ENCODE measurements at regions not wholly inside any gene's neighbourhood (a gene's known extent, or its start where the extent isn't known, plus 50 kb on each side); places are given as distances from the start of the nearest gene placed in this dataset.
"Not testable (repeated sequence)": the region's sequence is repeated elsewhere in the genome, so short reads cannot be mapped to it uniquely, and the experiment has no call there.

DNA sequence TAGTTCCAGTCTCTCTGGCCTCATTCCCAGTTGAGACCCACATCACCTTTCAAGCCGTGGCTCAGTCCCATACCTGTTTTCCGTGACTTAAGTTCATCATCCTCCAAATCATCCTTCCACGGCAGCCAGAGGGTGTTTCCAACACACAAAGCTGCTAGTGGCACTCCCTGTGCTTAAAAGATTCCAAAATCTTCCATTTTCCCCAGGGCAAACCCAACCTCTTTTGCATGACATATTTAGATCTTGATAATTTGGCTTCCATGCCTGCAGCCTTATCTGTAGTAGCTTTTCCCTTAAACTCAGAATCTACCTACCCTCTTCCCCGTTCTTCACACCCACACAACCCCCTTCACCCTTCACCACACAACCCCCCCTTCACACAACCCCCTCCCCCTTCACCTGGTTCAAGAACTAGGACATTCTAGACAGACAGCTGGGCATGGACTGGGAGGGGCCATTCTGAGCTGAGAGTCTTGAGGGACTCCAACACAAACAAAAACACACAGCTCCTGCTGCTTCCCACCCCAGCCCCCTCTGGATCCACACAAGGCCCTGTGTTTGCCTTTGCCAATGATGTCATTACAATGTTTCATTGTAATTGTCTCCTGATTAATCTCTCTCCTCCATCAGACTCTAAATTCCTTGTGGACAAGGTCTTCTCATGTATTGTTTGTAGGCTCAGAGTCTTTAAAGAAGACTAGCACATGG is 268.2 kb downstream of the SH3GL2 start:
- no peak for DNase-seq

DNA sequence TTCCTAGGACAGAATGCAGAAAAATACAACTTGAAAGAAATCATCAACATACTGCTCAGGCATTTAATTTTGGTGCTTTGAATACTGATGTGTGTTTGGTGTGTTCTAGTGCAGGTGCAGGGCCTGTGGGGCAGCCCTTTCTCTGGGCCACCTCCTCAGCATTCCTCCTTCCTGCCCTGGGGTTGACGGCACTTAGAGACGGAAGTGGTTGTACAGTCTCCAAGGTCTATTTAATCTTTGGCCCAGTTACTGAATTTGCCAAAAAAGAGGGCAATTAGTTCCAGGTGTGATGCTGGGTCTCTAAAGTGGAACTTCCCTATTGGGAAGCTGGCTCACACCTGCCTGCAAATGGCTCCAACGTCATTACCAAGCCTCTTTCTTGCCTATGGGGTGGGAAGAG is 269.0 kb downstream of the SH3GL2 start:
- no peak for DNase-seq

DNA sequence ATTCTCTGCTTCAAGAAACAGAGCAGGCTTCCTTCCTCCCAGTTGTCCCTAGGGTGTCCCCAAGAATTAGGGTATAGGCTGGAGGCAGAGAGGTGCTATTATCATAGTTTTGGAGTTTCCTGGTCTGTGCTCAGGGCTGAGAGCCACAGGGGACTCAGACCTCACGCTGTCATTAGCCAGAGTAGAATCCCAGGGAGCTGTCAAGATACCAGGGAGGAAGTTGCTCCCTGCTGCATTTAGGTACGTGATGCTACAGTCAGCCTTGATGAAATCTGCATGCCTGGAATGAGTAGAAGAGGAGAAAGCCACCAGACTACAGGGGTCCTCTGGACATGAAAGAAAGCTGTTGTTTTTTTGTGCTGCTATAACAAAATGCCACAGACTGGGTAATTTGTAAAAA is 273.2 kb downstream of the SH3GL2 start:
- DNase-seq: no peak

DNA sequence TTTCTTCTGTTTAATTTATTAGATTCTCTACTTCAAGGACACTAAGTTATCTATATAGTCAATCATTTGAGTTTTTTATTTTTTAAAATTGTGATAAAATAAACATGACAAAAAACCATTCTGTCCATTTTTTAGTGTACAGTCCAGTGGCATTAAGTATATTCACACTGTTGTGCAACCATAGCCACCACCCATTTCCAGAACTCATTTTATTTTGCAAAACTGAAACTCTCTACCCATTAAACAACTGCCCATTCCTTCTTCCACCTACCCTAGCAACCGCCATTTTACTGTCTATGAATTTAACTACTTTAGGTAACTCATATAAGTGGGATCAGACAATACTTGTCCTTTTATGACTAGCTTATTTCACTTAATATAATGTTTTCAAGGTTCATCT is 275.6 kb downstream of the SH3GL2 start:
- no peak for DNase-seq

DNA sequence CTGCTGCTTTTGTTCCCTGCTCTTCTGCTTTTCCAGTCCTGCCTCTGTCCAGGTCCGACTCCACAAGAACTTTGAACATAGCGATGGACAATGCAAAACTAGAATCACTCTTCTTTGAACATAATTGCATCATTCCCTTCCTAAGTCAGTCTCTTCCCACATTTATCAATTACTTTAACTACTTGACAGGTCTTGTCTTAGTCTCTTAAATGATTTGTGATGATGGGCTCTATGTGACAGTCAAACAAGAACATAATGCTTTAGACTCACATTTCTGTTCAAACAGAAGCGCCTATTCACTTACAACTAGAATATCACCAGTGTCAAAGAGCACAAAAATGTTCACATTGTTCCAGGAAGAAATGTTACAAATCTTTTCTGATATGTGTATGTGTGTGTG is 278.1 kb downstream of the SH3GL2 start:
- DNase-seq: no peak

DNA sequence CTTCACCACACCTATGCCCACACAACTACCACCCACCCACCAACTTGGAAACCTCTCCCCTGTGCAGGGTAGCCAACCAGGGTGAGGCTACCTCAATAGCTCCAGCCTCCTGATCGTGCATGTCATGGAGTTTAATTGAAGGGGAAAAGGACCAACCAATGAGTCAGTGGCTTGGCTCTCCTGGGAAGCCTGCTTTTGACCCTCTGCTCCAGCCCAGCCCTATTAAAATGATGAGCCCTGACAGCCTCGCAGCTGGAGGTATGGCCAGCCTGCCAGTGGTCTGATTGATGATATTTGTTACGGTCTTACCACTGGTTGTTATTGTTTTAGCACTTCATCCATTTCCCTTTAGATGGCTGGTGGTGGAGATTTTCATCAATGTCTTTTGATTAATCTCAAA is 280.4 kb downstream of the SH3GL2 start:
- DNase-seq: no peak

DNA sequence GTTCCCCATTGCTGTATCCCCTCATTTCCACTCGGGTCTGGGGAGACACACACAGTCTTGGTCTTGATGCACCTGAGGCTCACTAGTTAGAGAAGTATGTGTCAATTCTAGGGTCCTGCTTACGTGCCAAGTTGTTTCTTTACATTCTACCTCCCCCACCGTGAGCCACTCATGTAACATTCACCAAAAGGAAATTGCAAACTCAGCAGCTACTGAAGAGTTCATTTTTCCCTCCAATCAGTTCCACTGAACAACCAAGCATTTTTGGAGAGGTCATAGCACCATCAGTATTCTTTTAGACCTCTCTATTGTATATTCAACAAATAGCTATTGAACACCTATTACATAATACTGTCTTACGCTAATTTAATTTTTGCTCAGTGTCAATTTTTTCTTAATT is 281.1 kb downstream of the SH3GL2 start:
- DNase-seq: no peak

DNA sequence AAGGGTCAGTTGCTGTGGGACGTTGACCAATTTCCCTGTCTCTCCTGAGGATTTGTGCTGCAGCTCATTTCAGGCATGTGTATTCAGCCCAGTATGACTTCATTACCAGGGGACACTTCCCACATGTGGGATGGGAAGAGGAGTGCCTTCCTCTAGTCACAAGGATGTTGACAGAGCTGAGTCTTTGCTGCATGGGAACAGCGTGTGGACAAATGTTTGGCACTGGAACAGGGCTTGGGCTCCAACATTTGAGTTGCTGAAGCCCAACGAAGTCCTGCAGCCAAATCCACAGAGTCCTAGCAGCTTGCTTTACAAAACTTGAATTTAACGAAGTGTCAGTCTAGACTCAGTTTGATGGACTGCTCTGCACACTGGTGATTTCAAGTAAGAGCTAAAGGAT is 283.2 kb downstream of the SH3GL2 start:
- DNase-seq: no peak

DNA sequence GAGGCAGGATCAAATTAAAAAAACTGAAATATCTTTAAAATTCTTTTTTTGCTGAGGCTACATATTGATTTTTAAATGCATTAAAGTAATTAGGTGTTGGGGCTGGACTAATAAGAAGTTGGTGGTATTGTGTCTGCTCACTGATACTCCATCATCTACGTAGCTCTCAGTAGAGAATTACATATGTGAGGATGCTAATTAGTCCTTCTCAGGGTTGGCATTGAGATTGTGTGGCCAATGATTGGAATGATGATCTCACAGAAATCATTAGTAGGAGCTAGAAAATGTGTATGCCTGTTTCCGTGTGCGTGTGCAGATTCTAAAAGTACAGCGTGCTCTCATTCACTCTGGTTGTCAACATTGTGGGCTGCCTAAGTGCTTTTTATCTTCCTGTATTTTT is 283.8 kb downstream of the SH3GL2 start:
- DNase-seq: no peak

DNA sequence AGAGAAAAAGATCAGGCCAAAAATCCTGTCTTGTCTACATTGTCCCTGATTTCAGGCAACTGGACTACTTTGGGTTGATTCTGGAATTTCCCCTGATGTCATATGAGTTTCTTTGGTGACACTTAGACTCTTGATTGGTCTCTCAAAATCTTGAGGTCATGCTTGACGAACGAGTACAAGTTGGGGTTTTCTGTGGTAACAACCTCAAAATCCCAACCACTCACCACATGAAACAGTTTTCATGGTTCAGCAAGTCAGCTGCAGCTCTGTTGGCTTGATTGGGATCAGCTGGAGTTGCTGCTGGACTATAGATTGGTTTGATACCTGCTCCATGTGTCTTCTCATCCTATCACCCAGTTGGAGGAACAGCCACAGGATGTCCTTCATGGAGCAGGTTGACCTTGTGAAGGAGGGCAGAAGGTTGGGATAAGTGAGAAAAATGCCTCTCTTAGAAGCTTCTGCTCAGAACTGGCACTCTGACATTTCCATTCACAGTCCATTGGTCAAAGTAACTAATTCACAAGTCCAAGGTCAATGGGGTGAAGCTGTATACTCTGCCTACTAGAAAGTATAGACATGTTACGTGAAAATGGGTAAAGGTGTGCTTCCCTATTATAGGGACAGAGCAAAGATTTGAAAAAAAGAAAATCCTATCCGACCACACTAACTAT is 284.5 kb downstream of the SH3GL2 start:
- DNase-seq: no peak

DNA sequence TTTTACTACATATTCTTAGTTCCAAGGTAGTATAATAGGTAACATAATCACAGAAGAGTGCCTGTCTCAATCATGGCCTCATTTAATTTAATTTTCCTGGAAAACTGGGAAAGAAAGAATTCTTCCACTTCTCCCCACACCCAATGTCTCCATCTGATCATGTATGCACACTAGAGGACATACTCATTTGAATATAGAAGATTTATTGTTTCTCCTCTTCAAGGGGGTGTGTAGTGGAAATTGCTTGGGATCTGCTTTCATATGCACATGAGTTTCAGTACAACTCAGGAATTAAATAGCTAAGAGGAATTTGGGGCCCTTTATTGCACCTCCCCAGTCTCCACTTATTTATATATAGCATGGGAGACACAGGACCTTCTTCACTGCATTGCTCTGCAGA is 285.1 kb downstream of the SH3GL2 start:
- DNase-seq: no peak

DNA sequence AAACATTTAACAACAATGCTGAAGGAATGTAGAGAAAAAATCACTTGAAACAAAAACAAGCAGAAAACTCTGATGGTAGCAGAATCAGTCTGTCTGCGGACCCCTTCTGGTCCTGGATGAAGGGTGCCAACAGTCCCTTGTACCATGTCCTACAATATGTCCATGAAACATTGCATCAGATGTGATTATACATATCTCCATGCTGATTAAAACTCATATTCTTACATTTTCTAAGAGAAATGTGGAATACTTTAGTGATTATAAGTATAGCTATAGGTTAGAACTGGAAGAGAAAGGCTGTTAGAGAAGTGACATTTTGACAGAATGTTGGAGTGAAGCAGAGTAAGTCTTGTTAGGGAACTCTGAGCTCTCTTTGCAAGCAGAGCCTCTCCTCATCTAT is 286.1 kb downstream of the SH3GL2 start:
- no peak for DNase-seq

DNA sequence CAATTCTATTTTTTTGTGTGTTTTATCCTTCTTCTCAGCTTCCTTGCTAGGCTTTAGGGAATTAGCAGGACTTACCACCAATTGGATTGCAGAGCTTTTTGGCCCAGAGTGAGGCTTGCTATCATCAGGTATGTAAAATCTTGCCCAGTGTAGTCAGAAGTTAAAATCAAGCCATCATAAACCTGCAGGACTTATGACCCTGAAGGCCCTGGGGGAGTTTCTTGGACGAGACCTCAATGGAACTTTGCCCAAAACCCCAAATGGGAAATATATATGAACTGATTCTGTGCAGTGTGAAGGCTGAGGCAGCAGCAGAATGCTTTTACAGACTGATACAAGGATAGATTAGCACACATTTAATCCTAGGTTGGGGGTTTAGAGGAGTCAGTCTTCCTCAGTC is 287.0 kb downstream of the SH3GL2 start:
- no peak for DNase-seq

DNA sequence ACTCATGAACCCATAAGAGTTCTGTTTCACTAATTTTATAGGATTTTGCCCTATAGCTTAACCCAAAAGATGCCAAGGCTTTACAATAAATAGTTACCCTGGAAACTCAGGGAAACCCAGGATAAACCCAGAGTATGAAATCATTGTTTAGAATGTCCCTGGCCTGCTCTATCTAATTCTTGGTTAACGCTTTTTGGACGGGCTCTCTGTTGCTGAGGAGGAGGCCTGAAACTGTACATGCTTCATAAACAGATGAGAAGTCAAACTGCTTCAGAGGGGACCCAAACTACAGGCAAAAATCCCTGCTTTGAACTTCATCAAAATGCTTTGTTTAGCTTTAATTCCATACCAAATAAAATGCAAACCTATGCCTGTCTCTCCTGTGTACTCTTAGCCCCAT is 291.9 kb downstream of the SH3GL2 start:
- no peak for DNase-seq

DNA sequence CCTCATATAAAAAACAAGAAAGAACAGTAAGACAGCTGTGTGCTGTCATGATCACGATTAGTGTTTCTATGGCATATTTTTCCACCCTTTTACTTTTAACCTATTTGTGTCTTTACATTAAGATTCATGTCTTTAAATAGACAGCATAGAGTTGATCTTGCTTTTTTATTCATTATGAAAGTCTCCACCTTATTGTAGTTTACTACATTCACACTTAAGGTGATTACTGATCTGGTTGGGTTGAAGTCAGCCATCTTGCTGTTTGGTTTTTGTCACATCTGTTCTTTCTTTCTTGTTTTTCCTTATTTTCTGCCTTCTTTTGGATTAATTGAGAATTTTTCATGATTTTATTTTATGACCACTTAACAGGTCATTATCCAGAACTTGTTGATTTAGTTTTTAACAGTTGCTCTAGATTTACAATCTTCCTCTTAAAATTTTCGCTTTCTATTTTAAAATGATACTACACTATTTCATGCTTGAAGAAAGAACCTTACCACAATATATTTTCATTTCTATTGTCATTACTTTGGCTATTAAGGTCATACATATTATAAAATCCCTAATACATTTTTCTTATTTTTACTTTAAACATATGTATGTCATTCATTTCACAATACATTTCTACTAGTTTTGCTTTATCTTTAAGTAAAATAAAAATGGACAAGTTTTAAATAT is 292.5 kb downstream of the SH3GL2 start:
- no peak for DNase-seq

DNA sequence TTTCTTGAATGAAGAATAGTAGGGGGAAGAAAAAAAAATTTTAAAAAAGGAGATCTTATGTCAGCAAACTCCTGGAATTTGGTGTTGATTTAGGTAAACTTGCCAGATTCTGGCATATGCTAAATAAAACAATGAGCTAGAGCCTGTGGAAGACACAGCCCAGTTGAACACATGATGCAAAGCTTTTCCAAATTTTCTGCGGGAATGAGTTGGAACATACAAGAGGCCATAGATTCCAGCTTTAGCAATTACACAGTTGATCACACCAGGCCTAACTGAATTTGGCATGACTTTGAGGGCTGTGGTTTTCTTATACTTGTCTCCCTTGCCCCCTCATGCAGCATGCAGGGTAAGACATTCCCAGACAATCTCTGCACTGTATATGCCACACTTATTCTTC is 297.0 kb downstream of the SH3GL2 start:
- no peak for DNase-seq

DNA sequence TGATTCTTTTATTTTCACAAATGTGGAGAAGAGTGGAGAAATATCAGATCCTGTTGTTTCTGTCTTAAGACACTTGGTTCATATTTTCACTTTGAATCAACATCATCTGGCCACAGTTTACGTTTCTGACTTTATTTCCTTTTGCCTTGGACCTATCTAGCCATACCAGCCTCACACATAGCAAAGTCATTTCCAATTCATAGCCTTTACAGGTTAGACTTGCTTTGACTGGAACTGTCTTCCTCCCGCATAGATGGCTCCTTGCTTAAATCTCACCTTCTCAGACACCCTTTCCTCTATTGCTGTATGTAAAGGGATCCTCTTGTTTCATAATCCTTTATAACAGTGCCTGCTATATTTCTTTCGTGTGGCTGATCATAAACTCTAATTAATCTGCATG is 297.8 kb downstream of the SH3GL2 start:
- no peak for DNase-seq

DNA sequence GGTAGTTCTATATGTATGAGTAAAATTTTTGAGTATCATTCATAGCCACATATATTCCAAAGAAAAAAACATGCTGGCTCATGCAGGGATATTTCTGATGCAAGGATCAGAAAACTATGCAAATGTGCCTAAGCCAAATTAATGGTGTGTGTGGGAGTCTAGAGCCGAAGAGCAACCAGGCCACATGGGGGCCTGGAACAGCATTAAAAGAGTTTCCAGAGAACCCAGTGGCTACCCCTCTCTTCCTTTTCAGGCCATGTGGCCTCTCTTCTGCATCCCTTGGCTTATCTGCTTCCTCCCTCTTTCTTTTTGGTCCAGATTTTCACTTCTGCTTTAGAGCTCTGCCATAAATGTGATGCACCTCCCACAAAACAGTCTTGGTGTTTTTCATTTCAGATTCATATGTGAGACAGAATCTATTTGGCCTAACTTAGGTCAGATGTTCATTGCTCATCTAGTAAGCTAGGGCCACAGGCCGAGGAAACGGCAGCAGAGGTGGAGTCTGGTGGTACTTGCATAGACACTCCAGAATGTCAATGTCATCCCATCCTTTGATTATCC is 300.0 kb downstream of the SH3GL2 start:
- DNase-seq: no peak

DNA sequence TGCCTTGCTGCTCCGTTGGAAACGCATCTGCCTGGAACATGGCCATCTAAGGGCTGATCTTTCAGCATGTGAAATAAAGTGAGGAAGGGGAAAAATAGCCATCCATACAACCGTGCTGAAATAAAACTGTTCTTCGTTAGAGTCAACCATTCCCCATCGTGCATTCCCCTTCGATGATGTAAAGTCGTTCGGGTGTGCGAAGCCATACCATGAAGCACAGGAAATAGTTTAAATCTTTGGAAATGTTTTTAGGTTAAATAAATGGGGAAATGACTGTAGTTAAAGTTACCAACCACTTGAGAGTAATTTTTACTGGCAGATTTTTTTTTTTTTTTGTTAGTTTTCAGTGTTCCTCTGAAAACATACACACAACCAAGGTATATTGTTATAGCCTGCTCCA is 302.5 kb downstream of the SH3GL2 start:
- DNase-seq: no peak

DNA sequence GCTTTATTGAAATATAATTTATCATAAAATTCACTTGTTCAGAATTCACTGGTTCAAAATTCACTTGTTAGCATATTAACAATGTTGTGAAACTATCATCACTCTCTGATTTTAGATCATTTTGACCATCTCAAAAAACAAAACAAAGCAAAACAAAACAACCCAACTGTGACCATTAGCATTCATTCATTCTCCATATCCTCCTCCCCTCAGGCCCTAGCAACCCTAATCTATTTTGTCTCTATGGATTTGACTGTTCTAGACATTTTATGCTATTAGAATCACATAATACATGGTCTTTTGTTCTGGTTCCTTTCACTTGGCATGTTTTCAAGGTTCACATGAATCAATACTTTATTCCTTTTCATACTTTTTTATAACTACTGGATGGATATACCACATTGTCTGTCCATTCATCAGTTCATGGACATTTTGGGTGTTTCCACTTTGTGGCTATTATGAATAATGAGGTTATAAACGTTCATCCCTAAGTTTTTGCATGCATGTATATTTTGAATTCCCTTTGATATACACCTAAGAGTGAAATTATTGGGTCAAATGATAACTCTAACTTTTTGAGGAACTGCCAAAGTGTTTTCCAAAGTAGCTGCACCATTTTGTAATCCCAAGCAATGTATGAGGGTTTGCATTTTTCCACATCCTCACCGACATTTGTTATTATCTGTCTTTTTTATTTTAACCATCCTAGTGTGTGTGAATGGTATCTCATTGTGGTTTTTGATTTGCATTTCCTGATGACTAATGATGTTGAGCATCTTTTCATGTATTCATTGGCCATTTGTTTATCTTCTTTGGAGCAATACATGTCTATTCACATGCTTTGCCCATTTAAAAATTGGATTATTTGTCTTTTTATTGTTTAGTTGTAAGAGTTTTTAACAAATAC is 304.1 kb downstream of the SH3GL2 start:
- no peak for DNase-seq

DNA sequence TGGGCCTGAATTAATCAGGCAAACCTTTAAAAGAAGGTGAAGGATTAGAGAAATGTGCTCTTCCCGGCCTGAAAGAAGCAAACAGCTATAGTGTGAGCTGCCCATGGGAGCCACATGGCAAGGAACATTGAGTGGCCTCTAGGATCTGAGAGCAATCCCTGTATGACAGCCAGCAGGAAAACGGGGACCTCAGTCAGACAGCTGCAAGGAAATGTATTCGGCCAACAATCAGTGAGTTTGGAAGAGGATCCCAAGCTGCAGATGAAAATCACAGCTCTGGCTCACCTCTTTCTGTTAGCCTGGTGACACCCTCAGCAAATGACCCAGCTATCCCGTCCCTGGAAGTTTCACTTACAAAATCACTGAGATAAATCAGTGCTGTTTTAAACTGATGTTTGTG is 309.2 kb downstream of the SH3GL2 start:
- DNase-seq: no peak

DNA sequence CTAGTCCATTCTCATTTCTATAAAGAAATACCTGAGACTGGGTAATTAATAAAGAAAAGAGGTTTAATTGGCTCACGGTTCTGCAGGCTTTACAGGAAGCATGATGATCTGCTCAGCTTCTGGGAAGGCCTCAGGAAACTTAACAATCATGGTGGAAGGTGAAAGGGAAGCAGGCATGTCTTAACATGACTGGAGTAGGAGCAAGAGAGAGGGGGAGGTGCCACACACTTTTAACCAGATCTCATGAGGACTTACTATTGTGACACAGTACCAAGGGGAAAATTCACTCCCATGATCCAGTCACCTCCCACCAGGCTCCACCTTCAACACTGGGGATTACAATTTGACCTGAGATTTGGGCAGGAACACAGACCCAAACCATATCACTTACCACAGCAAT is 310.1 kb downstream of the SH3GL2 start:
- not testable (repeated sequence) for DNase-seq

All from activated T-cell treated with anti-CD3 and anti-CD28 coated beads for 4 hours (primary cell).